Sigmoid colon (tissue), 6 donors: ENCODE measurements at regions not wholly inside any gene's neighbourhood (a gene's known extent, or its start where the extent isn't known, plus 50 kb on each side); places are given as distances from the start of the nearest gene placed in this dataset.

ENCODE experiments used
- DNase-seq: peaks from one replicate; pipeline ENCODE4 v3.0.0-alpha.2; 2019
- H3K27ac ChIP-seq, 4 donors: fragments of 200-600 bp; sonication (generic); one replicate each; pipeline ENCODE4 v1.5.1; 2016 to 2019; ENCODE audit warnings: mild to moderate bottlenecking in 1 of 4
- H3K27me3 ChIP-seq, 3 donors: fragments of 200-600 bp; sonication (generic); one replicate each; pipeline ENCODE4 v1.5.1; 2019; ENCODE audit warnings: mild to moderate bottlenecking in 1 of 3
- H3K36me3 ChIP-seq, 4 donors: fragments of 200-600 bp; sonication (generic); one replicate each; pipeline ENCODE4 v1.5.1; 2016 to 2019
- H3K4me1 ChIP-seq, 4 donors: fragments of 200-600 bp; sonication (generic); one replicate each; pipeline ENCODE4 v1.5.1; 2017 to 2019
- H3K4me3 ChIP-seq, 4 donors: fragments of 200-600 bp; sonication (generic); one replicate each; pipeline ENCODE4 v1.5.1; 2017 to 2019; ENCODE audit warnings: mild to moderate bottlenecking in 2 of 4, moderate library complexity in 1 of 4
- H3K9me3 ChIP-seq, 4 donors: fragments of 200-600 bp in 3 of 4; sonication (generic) in 3 of 4; one replicate each; pipeline versions ENCODE4 v1.5.1 to v1.6.1; 2013 to 2019
- EP300 ChIP-seq, 4 donors: sonication (generic); formaldehyde crosslinking; IDR thresholded peaks; one replicate each; pipeline ENCODE4 v1.6.1; 2017; ENCODE audit warnings: antibody characterized with exemption in 4 of 4
- POLR2A ChIP-seq, 2 donors: fragments of 450-650 bp; IDR thresholded peaks; one replicate each; pipeline ENCODE4 v1.6.1; 2016; ENCODE audit warnings: antibody characterized with exemption in 2 of 2, mild to moderate bottlenecking in 2 of 2, moderate library complexity in 2 of 2
- POLR2AphosphoS5 ChIP-seq, 4 donors: sonication (generic); formaldehyde crosslinking; IDR thresholded peaks; one replicate each; pipeline ENCODE4 v1.6.1; 2017; ENCODE audit warnings: antibody characterized with exemption in 4 of 4
- WGBS, 2 donors: extraction: QIAGEN DNeasy Blood & Tissue Kit; methylation state at CpG; one replicate each; pipeline ENCODE4 v1.1.7; 2013; 5-methylcytosine and 5-hydroxymethylcytosine counted together
- intact Hi-C: fragments of 100-400 bp; cut with DNase I; formaldehyde crosslinking; loops from one replicate; pipeline ENCODE4 v1.15.1; 2023
- TF ChIP-seq, protein P1 (sequence below), 4 experiments: fragments of 450-650 bp in 3 of 4; fragments of 200-600 bp in 1 of 4; IDR thresholded peaks; one replicate each; pipeline ENCODE4 v1.5.1; 2016 to 2019; ENCODE audit warnings: antibody characterized with exemption in 4 of 4, mild to moderate bottlenecking in 3 of 4, moderate library complexity in 2 of 4
- donor health status: healthy with polysubstance abuse.
- donor health status: healthy.

DNA sequence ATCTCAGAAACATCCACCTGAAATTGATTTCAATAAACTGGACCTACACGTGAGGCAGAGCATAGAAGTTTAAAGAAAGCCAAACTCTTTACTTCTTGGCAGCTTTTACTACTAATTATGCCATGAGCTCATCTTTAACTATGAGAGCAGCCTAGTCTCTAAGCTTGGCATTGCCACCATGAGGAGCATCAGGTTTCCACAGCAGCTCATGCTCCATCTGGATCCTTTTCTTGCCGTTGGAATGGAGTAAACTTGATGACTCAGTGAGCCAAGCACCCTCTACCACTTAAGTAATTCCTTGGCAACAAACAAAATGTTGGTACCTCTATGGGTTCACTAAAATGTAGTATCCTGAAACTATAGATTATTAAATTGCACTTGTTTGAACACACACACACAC, 583.2 kb downstream of the EPHA3 start:
- intact Hi-C loops = no loop called here
- no peaks in the 10 kb centered on the region for H3K9me3 ChIP-seq
- no peak overlapping the region for H3K4me3 ChIP-seq
- H3K27me3 ChIP-seq = no peaks in the 10 kb centered on the region
- DNase-seq = no peak
- H3K27ac ChIP-seq = no peak overlapping the region
- TF ChIP-seq EP300 (IDR thresholded peaks at IDR 0.05) (no peak), POLR2AphosphoS5 (IDR thresholded peaks at IDR 0.05) (no peak), POLR2A (IDR thresholded peaks at IDR 0.05) (no peak)
- TF ChIP-seq, protein P1, sequence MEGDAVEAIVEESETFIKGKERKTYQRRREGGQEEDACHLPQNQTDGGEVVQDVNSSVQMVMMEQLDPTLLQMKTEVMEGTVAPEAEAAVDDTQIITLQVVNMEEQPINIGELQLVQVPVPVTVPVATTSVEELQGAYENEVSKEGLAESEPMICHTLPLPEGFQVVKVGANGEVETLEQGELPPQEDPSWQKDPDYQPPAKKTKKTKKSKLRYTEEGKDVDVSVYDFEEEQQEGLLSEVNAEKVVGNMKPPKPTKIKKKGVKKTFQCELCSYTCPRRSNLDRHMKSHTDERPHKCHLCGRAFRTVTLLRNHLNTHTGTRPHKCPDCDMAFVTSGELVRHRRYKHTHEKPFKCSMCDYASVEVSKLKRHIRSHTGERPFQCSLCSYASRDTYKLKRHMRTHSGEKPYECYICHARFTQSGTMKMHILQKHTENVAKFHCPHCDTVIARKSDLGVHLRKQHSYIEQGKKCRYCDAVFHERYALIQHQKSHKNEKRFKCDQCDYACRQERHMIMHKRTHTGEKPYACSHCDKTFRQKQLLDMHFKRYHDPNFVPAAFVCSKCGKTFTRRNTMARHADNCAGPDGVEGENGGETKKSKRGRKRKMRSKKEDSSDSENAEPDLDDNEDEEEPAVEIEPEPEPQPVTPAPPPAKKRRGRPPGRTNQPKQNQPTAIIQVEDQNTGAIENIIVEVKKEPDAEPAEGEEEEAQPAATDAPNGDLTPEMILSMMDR (IDR thresholded peaks at IDR 0.05) = no peak
- WGBS, 2 donors = 49 to 50% methylated on average over 2 of the region's 2 CpGs
- H3K4me1 ChIP-seq = no peaks in the 10 kb centered on the region
- H3K36me3 ChIP-seq = no peaks in the 10 kb centered on the region

DNA sequence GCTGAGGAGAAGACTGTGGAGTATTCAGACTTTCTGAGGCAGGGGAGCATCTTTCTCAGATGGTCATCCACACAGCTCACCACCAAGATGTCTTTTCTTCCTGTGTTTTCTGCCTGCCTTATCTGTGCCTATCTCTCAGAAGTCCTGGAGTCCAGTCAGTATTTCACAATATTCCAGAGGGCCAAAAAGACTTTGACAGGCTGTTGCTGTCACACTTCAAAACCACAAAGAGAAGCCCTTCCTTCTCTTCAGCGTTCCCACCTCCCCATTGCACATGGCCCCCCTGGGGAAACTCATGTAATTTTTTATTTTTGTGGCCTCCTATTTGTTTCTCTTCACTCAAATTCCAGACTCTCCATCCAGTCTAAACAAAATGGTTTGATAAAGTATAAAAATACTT, 585.2 kb downstream of the EPHA3 start:
- no peak overlapping the region for H3K4me3 ChIP-seq
- DNase-seq = no peak
- H3K27me3 ChIP-seq = no peaks in the 10 kb centered on the region
- no peaks in the 10 kb centered on the region for H3K36me3 ChIP-seq
- no peaks in the 10 kb centered on the region for H3K9me3 ChIP-seq
- intact Hi-C loops = no loop called here
- 59 to 80% methylated on average over 1 of the region's 1 CpG for WGBS, 2 donors
- no peaks in the 10 kb centered on the region for H3K4me1 ChIP-seq
- TF ChIP-seq, protein P1 (IDR thresholded peaks at IDR 0.05) = no peak
- TF ChIP-seq POLR2A (IDR thresholded peaks at IDR 0.05) (no peak), POLR2AphosphoS5 (IDR thresholded peaks at IDR 0.05) (no peak), EP300 (IDR thresholded peaks at IDR 0.05) (no peak)
- H3K27ac ChIP-seq = no peak overlapping the region

- DNase-seq = no peak
- H3K27me3 ChIP-seq = no peaks in the 10 kb centered on the region
- H3K36me3 ChIP-seq = no peaks in the 10 kb centered on the region
- no peaks in the 10 kb centered on the region for H3K4me1 ChIP-seq
- intact Hi-C loops = no loop called here
- 50 to 81% methylated on average over 7 of the region's 7 CpGs for WGBS, 2 donors
- no peaks in the 10 kb centered on the region for H3K9me3 ChIP-seq
- TF ChIP-seq EP300 (IDR thresholded peaks at IDR 0.05) = no peak
- TF ChIP-seq POLR2A (IDR thresholded peaks at IDR 0.05) = no peak
- TF ChIP-seq, protein P1 (IDR thresholded peaks at IDR 0.05) = no peak
- no peak for TF ChIP-seq POLR2AphosphoS5 (IDR thresholded peaks at IDR 0.05)
- H3K27ac ChIP-seq = no peak overlapping the region
- no peak overlapping the region for H3K4me3 ChIP-seq
Observed at GRCh38 chr3:89697321-89697916, 590.0 kb downstream of the EPHA3 start.

- DNase-seq = no peak
- H3K27ac ChIP-seq = no peak overlapping the region
- intact Hi-C loops = no loop called here
- no peaks in the 10 kb centered on the region for H3K36me3 ChIP-seq
- WGBS, 2 donors = 82 to 83% methylated on average over 3 of the region's 3 CpGs
- H3K9me3 ChIP-seq = no peaks in the 10 kb centered on the region
- H3K4me1 ChIP-seq = no peaks in the 10 kb centered on the region
- H3K27me3 ChIP-seq = no peaks in the 10 kb centered on the region
- TF ChIP-seq, protein P1 (IDR thresholded peaks at IDR 0.05) = no peak
- TF ChIP-seq POLR2A (IDR thresholded peaks at IDR 0.05) (no peak), POLR2AphosphoS5 (IDR thresholded peaks at IDR 0.05) (no peak), EP300 (IDR thresholded peaks at IDR 0.05) (no peak)
- H3K4me3 ChIP-seq = no peak overlapping the region
Observed at GRCh38 chr3:89698208-89698830, 590.9 kb downstream of the EPHA3 start.

DNA sequence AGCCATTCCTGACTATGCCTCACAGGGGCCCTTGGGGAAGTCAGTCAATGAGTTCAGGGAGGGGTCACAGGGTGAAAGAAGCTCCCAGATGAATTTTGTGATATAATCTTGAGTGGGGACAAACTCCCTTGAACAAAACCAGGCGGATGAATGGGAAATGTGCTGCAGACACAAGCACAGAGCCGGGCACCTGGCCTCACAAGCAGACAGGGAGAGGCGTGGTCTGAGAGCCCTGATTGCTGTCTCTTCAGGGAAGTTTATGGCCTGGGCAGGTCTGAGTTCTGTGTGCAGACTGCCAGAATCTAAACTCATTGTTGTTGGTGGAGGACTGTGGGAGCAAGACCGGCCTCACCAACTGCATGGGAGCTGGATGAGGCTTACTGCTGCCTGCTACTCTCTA, 591.8 kb downstream of the EPHA3 start:
- WGBS, 2 donors = 14 to 77% methylated on average over 4 of the region's 4 CpGs
- no peaks in the 10 kb centered on the region for H3K9me3 ChIP-seq
- intact Hi-C loops = no loop called here
- TF ChIP-seq, protein P1 (IDR thresholded peaks at IDR 0.05) = no peak
- no peak for TF ChIP-seq EP300 (IDR thresholded peaks at IDR 0.05)
- no peak for TF ChIP-seq POLR2AphosphoS5 (IDR thresholded peaks at IDR 0.05)
- no peak for TF ChIP-seq POLR2A (IDR thresholded peaks at IDR 0.05)
- H3K4me1 ChIP-seq = no peaks in the 10 kb centered on the region
- no peak for DNase-seq
- H3K36me3 ChIP-seq = no peaks in the 10 kb centered on the region
- no peak overlapping the region for H3K27ac ChIP-seq
- H3K4me3 ChIP-seq = no peak overlapping the region
- no peaks in the 10 kb centered on the region for H3K27me3 ChIP-seq
